OCI-LY7 (cell line): ENCODE measurements at regions not wholly inside any gene's neighbourhood (a gene's known extent, or its start where the extent isn't known, plus 50 kb on each side); places are given as distances from the start of the nearest gene placed in this dataset.

Experiments
- BruUV-seq: library from RNA; stranded (reverse); fragments of 400-500 nt; replicated peaks from 2 replicates; lab custom pipeline; 2021; lab: Mats Ljungman, UMichigan
- CTCF ChIA-PET: fragments of 300-600 bp; sonication (Branson Sonifier 250); formaldehyde crosslinking; loops from one replicate; lab custom pipeline; 2022; ENCODE audit warnings: antibody characterized with exemption; ENCODE audit not compliant: unreplicated experiment; lab: Charles Lee
- POLR2A ChIA-PET: fragments of 300-600 bp; sonication (Branson Sonifier 250); formaldehyde crosslinking; loops from one replicate; lab custom pipeline; 2022; ENCODE audit warnings: antibody characterized with exemption; lab: Charles Lee
- DNase-seq: peaks from one replicate; pipeline ENCODE4 v3.0.0-alpha.2; 2015; ENCODE audit warnings: low spot score
- H2AFZ ChIP-seq: fragments of 200-600 bp; sonication (generic), shearing (Covaris generic); 2 replicates; pipeline ENCODE4 v1.6.1; 2014; ENCODE audit warnings: mild to moderate bottlenecking, antibody characterized with exemption, low read length, moderate library complexity
- H3K27ac ChIP-seq: fragments of 200-600 bp; sonication (generic); 2 replicates; pipeline ENCODE4 v1.5.1; 2014; ENCODE audit warnings: mixed run types, low read depth, mild to moderate bottlenecking, moderate library complexity, low read length, inconsistent platforms; ENCODE audit not compliant: poor library complexity, severe bottlenecking
- H3K36me3 ChIP-seq: fragments of 200-600 bp; sonication (generic); 2 replicates; pipeline ENCODE4 v1.6.1; 2014; ENCODE audit warnings: mild to moderate bottlenecking, antibody characterized with exemption, low read length, moderate library complexity, mixed read lengths; ENCODE audit not compliant: insufficient read depth
- H3K4me1 ChIP-seq: fragments of 200-600 bp; sonication (generic); 2 replicates; pipeline ENCODE4 v1.5.1; 2014; ENCODE audit warnings: mild to moderate bottlenecking, low read length; ENCODE audit not compliant: insufficient read depth, poor library complexity, severe bottlenecking
- H3K4me2 ChIP-seq: fragments of 200-600 bp; sonication (generic); 2 replicates; pipeline ENCODE4 v1.6.1; 2014; ENCODE audit warnings: mild to moderate bottlenecking, low read length
- H3K4me3 ChIP-seq: fragments of 200-600 bp; sonication (generic); 2 replicates; pipeline ENCODE4 v1.5.1; 2014; ENCODE audit warnings: mild to moderate bottlenecking, low read depth, low read length; ENCODE audit not compliant: poor library complexity, severe bottlenecking
- H3K79me2 ChIP-seq: fragments of 200-600 bp; sonication (generic); 2 replicates; pipeline ENCODE4 v1.6.1; 2016; ENCODE audit warnings: low read depth, mild to moderate bottlenecking, low read length, moderate library complexity, mixed read lengths; ENCODE audit not compliant: insufficient read depth
- H3K9me2 ChIP-seq: fragments of 200-600 bp; sonication (generic); 2 replicates; pipeline ENCODE4 v1.6.1; 2016; ENCODE audit warnings: mild to moderate bottlenecking, low read length, mixed read lengths; ENCODE audit not compliant: insufficient read depth
- H3K9me3 ChIP-seq: fragments of 200-600 bp; sonication (generic); 2 replicates; pipeline ENCODE4 v1.6.1; 2014; ENCODE audit warnings: mild to moderate bottlenecking, mixed run types, low read length, mixed read lengths
- H4K20me1 ChIP-seq: fragments of 200-600 bp; sonication (generic); 2 replicates; pipeline ENCODE4 v1.6.1; 2014; ENCODE audit warnings: mild to moderate bottlenecking, antibody characterized with exemption, low read length, moderate library complexity, mixed read lengths; ENCODE audit not compliant: insufficient read depth
- CTCF ChIP-seq: fragments of 200-600 bp; sonication (generic); conservative IDR thresholded peaks from 2 replicates; pipeline ENCODE4 v1.5.1; 2014; ENCODE audit warnings: mild to moderate bottlenecking, antibody characterized with exemption, low read length, moderate library complexity, mixed read lengths
- EZH2phosphoT487 ChIP-seq: fragments of 200-600 bp; sonication (generic); IDR thresholded peaks from 2 replicates; pipeline ENCODE4 v1.6.1; 2018; ENCODE audit warnings: low read depth, borderline replicate concordance, mild to moderate bottlenecking, mixed run types, antibody characterized with exemption, low read length, moderate library complexity, mixed read lengths
- intact Hi-C: fragments of 100-400 bp; cut with micrococcal nuclease; formaldehyde crosslinking; loops from one replicate; pipeline ENCODE4 v1.10.0; 2022; ENCODE audit not compliant: unreplicated experiment

- H3K4me2 ChIP-seq = no peak overlapping the region
- H3K4me1 ChIP-seq = no peaks in the 10 kb centered on the region
- ChIA-PET POLR2A (interaction anchor here (0.6 to 0.7 kb wide), 2 partner anchors 22 to 24 kb away, joined by 3 read pairs; no protein-coding TSS in a partner anchor), CTCF (no interaction called here)
- no peaks in the 10 kb centered on the region for H3K79me2 ChIP-seq
- H3K36me3 ChIP-seq = no peaks in the 10 kb centered on the region
- no peak overlapping the region for H2AFZ ChIP-seq
- no peaks in the 10 kb centered on the region for H4K20me1 ChIP-seq
- TF ChIP-seq EZH2phosphoT487 (no peak), CTCF (no peak)
- no peak for DNase-seq
- H3K4me3 ChIP-seq = no peak overlapping the region
- no TSS peak for BruUV-seq
- H3K27ac ChIP-seq = no peak overlapping the region
- no peaks in the 10 kb centered on the region for H3K9me3 ChIP-seq
- H3K9me2 ChIP-seq = no peaks in the 10 kb centered on the region
- intact Hi-C loops = no loop called here
Measured at GRCh38 chr9:18137815-18138214, 336.1 kb upstream of the ADAMTSL1 start.

GRCh38 chr9:18138656-18139055 is 335.3 kb upstream of the ADAMTSL1 start:
- Histone ChIP-seq H3K27ac (no peak overlapping the region), H3K36me3 (no peaks in the 10 kb centered on the region), H2AFZ (no peak overlapping the region), H3K4me1 (no peaks in the 10 kb centered on the region), H3K4me3 (no peak overlapping the region), H4K20me1 (no peaks in the 10 kb centered on the region), H3K9me2 (no peaks in the 10 kb centered on the region), H3K9me3 (no peaks in the 10 kb centered on the region), H3K79me2 (no peaks in the 10 kb centered on the region), H3K4me2 (no peak overlapping the region)
- ChIA-PET CTCF (no interaction called here), POLR2A (no interaction called here)
- DNase-seq = no peak
- intact Hi-C loops = no loop called here
- no TSS peak for BruUV-seq
- TF ChIP-seq EZH2phosphoT487 = no peak
- no peak for TF ChIP-seq CTCF

- Histone ChIP-seq H3K4me2 (no peak overlapping the region), H3K9me3 (no peaks in the 10 kb centered on the region), H4K20me1 (no peaks in the 10 kb centered on the region), H3K4me1 (no peaks in the 10 kb centered on the region), H3K36me3 (no peaks in the 10 kb centered on the region), H3K4me3 (no peak overlapping the region), H3K79me2 (no peaks in the 10 kb centered on the region), H2AFZ (no peak overlapping the region), H3K9me2 (no peaks in the 10 kb centered on the region), H3K27ac (no peak overlapping the region)
- DNase-seq = no peak
- intact Hi-C loops = no loop called here
- CTCF ChIA-PET = no interaction called here
- BruUV-seq = no TSS peak
- POLR2A ChIA-PET = no interaction called here
- TF ChIP-seq CTCF (no peak), EZH2phosphoT487 (no peak)
Measured at GRCh38 chr9:18141681-18142080, 332.3 kb upstream of the ADAMTSL1 start.
